Right lobe of liver (tissue), 6 donors: ENCODE measurements at regions not wholly inside any gene's neighbourhood (a gene's known extent, or its start where the extent isn't known, plus 50 kb on each side); places are given as distances from the start of the nearest gene placed in this dataset.

Source experiments
- ATAC-seq, 4 donors: fragments of 200-7000 bp; cut with Tn5 transposase; one replicate each; pipeline ENCODE4 v1.9.1; 2020; ENCODE audit warnings: mild to moderate bottlenecking in 4 of 4, moderate library complexity in 4 of 4
- DNase-seq, 3 donors: peaks; one replicate each; pipeline ENCODE4 v3.0.0-alpha.2; 2020
- H3K27ac ChIP-seq, 3 donors: fragments of 200-600 bp; one replicate each; pipeline ENCODE4 v1.8.0; 2022
- H3K27me3 ChIP-seq, 2 donors: fragments of 200-600 bp; one replicate each; pipeline ENCODE4 v1.8.0; 2022
- H3K36me3 ChIP-seq, 4 donors: fragments of 200-600 bp; sonication (generic) in 1 of 4; one replicate each; pipeline versions ENCODE4 v1.5.1 to v1.8.0; 2017 to 2022; ENCODE audit warnings: control low read depth in 1 of 4
- H3K4me1 ChIP-seq, 4 donors: fragments of 200-600 bp; sonication (generic) in 1 of 4; one replicate each; pipeline versions ENCODE4 v1.5.1 to v1.8.0; 2017 to 2022; ENCODE audit warnings: control low read depth in 1 of 4
- H3K4me3 ChIP-seq, 3 donors: fragments of 200-600 bp; one replicate each; pipeline ENCODE4 v1.8.0; 2022
- H3K9me3 ChIP-seq, 4 donors: fragments of 200-600 bp; sonication (generic) in 1 of 4; one replicate each; pipeline versions ENCODE4 v1.5.1 to v1.8.0; 2017 to 2022; ENCODE audit warnings: control low read depth in 1 of 4
- POLR2A ChIP-seq: fragments of 450-650 bp; IDR thresholded peaks from one replicate; pipeline ENCODE4 v1.6.1; 2017; ENCODE audit warnings: antibody characterized with exemption, mild to moderate bottlenecking
- WGBS: methylation state at CpG from one replicate; pipeline ENCODE4 v1.1.6; 2018; ENCODE audit warnings: low coverage, low lambda C conversion rate; ENCODE audit not compliant: insufficient coverage; ENCODE audit errors: missing lambda C conversion rate; 5-methylcytosine and 5-hydroxymethylcytosine counted together
- intact Hi-C, 2 donors: fragments of 100-400 bp; cut with DNase I; formaldehyde crosslinking; loops; one replicate each; pipeline versions ENCODE4 v1.11.2 to v1.14.1; 2022
- TF ChIP-seq, protein P1 (sequence below), 4 donors: fragments of 200-600 bp in 3 of 4; fragments of 450-650 bp in 1 of 4; IDR thresholded peaks; one replicate each; pipeline versions ENCODE4 v1.5.1 to v1.8.0; 2016 to 2022; ENCODE audit warnings: antibody characterized with exemption in 4 of 4, mild to moderate bottlenecking in 2 of 4
- donor health status: DM: no; HTN: yes; CAD: no.
- donor health status: DM: no; HTN: no; CAD: no.
- donor health status: DM: no; HTN: no; CAD: no.
- donor health status: DM: no; HTN: yes; CAD: no.
- donor health status: DM: no; HTN: yes; CAD: no.

DNA sequence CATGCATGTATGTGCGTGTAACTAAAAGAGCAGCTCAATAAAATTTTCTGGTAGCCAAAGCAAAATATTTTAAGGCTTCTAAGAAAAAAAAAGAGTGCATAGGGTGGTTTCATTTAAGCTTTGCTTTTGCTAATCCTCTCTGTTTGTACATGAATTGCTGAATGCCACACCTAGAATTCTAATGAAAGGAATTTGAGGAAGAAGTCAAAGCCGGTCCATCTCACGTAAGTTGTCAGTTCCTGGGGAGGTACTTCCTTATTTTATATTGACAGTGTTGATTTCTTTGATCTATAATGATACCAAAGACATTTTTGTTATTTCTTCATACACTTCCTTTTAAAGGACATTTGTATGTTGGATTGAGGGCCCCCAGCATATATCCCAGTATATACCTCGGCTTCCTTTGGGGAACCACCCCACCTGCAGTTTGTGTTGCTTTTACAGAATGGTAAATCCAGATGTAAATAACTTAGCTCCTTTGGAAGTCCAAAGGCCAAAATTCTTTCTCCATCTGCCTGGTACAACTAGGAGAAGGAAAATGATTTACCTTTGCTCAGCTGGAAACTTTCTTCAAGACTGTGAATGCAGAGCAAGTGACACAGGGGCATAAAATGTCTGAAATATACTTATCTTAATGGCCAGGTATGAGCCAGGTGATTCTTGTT lies 420.9 kb upstream of the ATP2B1 start:
- no peaks in the 10 kb centered on the region for H3K36me3 ChIP-seq
- H3K27ac ChIP-seq, result no peak overlapping the region
- H3K4me1 ChIP-seq, result no peaks in the 10 kb centered on the region
- no peaks in the 10 kb centered on the region for H3K27me3 ChIP-seq
- TF ChIP-seq POLR2A, result no peak
- TF ChIP-seq, protein P1, sequence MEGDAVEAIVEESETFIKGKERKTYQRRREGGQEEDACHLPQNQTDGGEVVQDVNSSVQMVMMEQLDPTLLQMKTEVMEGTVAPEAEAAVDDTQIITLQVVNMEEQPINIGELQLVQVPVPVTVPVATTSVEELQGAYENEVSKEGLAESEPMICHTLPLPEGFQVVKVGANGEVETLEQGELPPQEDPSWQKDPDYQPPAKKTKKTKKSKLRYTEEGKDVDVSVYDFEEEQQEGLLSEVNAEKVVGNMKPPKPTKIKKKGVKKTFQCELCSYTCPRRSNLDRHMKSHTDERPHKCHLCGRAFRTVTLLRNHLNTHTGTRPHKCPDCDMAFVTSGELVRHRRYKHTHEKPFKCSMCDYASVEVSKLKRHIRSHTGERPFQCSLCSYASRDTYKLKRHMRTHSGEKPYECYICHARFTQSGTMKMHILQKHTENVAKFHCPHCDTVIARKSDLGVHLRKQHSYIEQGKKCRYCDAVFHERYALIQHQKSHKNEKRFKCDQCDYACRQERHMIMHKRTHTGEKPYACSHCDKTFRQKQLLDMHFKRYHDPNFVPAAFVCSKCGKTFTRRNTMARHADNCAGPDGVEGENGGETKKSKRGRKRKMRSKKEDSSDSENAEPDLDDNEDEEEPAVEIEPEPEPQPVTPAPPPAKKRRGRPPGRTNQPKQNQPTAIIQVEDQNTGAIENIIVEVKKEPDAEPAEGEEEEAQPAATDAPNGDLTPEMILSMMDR (IDR thresholded peaks at IDR 0.05), result no peak
- no peaks in the 10 kb centered on the region for H3K9me3 ChIP-seq
- ATAC-seq (no peak), DNase-seq (no peak)
- WGBS, result 71% methylated on average over 4 of the region's 4 CpGs
- no peak overlapping the region for H3K4me3 ChIP-seq
- intact Hi-C loops, result no loop called here

DNA sequence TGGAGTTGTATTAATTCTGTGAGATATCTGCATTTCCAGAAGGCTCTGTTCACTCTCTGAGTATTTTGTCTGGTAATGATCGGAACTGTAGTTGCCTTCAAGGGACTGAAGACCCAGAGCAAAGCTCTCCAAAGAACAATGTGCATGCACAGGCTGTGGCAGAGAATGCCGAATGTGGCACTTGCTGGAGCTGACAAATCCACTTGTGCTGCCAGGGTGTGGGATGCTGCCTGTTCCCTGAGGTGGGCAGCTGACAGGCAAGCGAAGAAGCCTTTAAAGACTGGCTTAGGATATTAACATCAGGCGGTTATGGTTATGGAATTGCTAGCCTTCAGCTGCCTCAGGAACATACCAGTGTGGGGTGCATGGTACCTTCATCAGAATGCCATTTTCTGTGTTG lies 419.9 kb upstream of the ATP2B1 start:
- Histone ChIP-seq H3K9me3 (no peaks in the 10 kb centered on the region), H3K4me3 (no peak overlapping the region), H3K27me3 (no peaks in the 10 kb centered on the region), H3K27ac (no peak overlapping the region), H3K36me3 (no peaks in the 10 kb centered on the region), H3K4me1 (no peaks in the 10 kb centered on the region)
- DNase-seq (no peak), ATAC-seq (no peak)
- no peak for TF ChIP-seq POLR2A
- intact Hi-C loops, result no loop called here
- 48% methylated on average over 4 of the region's 4 CpGs for WGBS

DNA sequence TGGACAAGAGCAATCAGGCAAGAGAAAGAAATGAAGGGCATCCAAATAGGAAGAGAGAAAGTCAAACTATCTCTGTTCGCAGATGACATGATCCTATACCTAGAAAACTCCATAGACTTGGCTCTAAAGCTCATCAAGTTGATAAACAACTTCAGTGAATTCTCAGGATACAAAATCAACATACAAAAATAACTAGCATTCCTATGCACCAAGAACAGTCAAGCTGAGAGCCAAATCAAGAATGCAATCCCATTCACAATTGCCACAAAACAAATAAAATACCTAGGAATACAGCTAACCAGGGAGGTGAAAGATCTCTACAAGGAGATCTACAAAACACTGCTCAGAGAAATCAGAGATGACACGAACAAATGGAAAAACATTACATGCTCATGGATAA lies 417.5 kb upstream of the ATP2B1 start:
- no peaks in the 10 kb centered on the region for H3K9me3 ChIP-seq
- H3K27me3 ChIP-seq, result no peaks in the 10 kb centered on the region
- no peak for TF ChIP-seq POLR2A
- TF ChIP-seq, protein P1 (IDR thresholded peaks at IDR 0.05), result no peak
- ATAC-seq (no peak), DNase-seq (no peak)
- H3K4me1 ChIP-seq, result no peaks in the 10 kb centered on the region
- intact Hi-C loops, result no loop called here
- no peak overlapping the region for H3K27ac ChIP-seq
- WGBS, result 31% methylated on average over 2 of the region's 2 CpGs
- H3K36me3 ChIP-seq, result no peaks in the 10 kb centered on the region
- H3K4me3 ChIP-seq, result no peak overlapping the region

DNA sequence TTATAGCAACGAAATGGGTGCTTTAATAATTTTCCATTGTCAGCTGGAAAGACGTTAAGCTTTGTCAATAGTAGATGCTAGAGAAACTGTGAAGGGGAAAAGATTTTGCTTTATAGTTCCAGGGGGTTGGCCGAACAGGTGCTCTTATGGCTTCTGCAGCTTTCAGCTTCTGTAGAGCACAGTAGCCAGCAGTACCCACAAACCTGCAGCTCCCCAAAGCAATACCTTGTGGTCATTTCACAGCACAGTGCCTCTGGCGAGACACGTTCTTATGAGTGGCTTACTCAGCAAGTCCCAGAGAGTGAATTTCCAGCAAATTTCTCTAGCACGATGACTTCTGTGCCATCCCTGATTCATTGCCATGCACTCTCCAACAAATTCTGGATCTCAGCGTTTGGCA lies 416.3 kb upstream of the ATP2B1 start:
- no peaks in the 10 kb centered on the region for H3K36me3 ChIP-seq
- H3K27me3 ChIP-seq, result no peaks in the 10 kb centered on the region
- H3K4me3 ChIP-seq, result no peak overlapping the region
- intact Hi-C loops, result no loop called here
- no peaks in the 10 kb centered on the region for H3K4me1 ChIP-seq
- no peak for DNase-seq
- H3K9me3 ChIP-seq, result peaks cover 0 to 5% (median 0%) of the 10 kb centered on the region in 4 donors
- TF ChIP-seq, protein P1 (IDR thresholded peaks at IDR 0.05), result no peak
- TF ChIP-seq POLR2A, result no peak
- H3K27ac ChIP-seq, result no peak overlapping the region
- WGBS, result 64% methylated on average over 4 of the region's 7 CpGs
- no peak for ATAC-seq

- Histone ChIP-seq H3K4me3 (no peak overlapping the region), H3K27me3 (no peaks in the 10 kb centered on the region), H3K9me3 (peaks cover 0 to 5% (median 0%) of the 10 kb centered on the region in 4 donors), H3K4me1 (no peaks in the 10 kb centered on the region), H3K36me3 (no peaks in the 10 kb centered on the region), H3K27ac (no peak overlapping the region)
- TF ChIP-seq, protein P1 (IDR thresholded peaks at IDR 0.05), result no peak
- no peak for TF ChIP-seq POLR2A
- ATAC-seq, result no peak
- DNase-seq, result no peak
- 35% methylated on average over 2 of the region's 2 CpGs for WGBS
- intact Hi-C loops, result no loop called here
These were observed 415.7 kb upstream of the ATP2B1 start for GRCh38 chr12:90124289-90124688.
